A549 (cell line): ENCODE measurements at regions not wholly inside any gene's neighbourhood (a gene's known extent, or its start where the extent isn't known, plus 50 kb on each side); places are given as distances from the start of the nearest gene placed in this dataset.
A peak's percentile ranks its signal among the peaks of the same experiment; 100 is the strongest.
"Not testable (repeated sequence)": the region's sequence is repeated elsewhere in the genome, so short reads cannot be mapped to it uniquely, and the experiment has no call there.

ENCODE experiments used
- ATAC-seq, 2 experiments: fragments of 200-7000 bp in 1 of 2; fragments of >200 bp in 1 of 2; cut with Nextera tagmentation in 1 of 2; cut with Tn5 transposase in 1 of 2; 3 replicates each; pipeline versions ENCODE4 v1.8.0 to v1.9.1; 2018 to 2020; ENCODE audit warnings: mild to moderate bottlenecking in 1 of 2, moderate library complexity in 1 of 2
- CTCF ChIA-PET: fragments of 300-600 bp; sonication (Branson Sonifier 250); formaldehyde crosslinking; extraction: SDS; loops from one replicate; lab custom pipeline; 2021; ENCODE audit warnings: antibody characterized with exemption, inconsistent platforms; lab: Yijun Ruan, JAX
- POLR2A ChIA-PET: fragments of 350-600 bp; formaldehyde crosslinking; extraction: SDS; loops from one replicate; lab custom pipeline; 2021; ENCODE audit warnings: antibody characterized with exemption, inconsistent platforms; lab: Yijun Ruan, JAX
- DNase-seq, 2 experiments: peaks; one replicate each; pipeline versions ENCODE4 v3.0.0 to v3.0.0-alpha.2; 2011 to 2016; ENCODE audit warnings: low read depth in 1 of 2, low spot score in 1 of 2
- FAIRE-seq: peaks from 2 replicates; lab custom pipeline; 2011; peaks lifted over from hg19 to GRCh38; lab: Jason Lieb, UNC
- H3K27ac ChIP-seq, 2 experiments: fragments of >200 bp; sonication (Bioruptor Twin); formaldehyde crosslinking; 3 replicates each; pipeline ENCODE4 v1.5.1; 2016 to 2017
- H3K4me1 ChIP-seq: fragments of >200 bp; sonication (Bioruptor Twin); formaldehyde crosslinking; 3 replicates; pipeline ENCODE4 v1.6.1; 2016
- H3K4me2 ChIP-seq: fragments of >200 bp; sonication (Bioruptor Twin); formaldehyde crosslinking; 3 replicates; pipeline ENCODE4 v1.6.1; 2016
- H3K4me3 ChIP-seq: fragments of >200 bp; sonication (Bioruptor Twin); formaldehyde crosslinking; 3 replicates; pipeline ENCODE4 v1.5.1; 2016
- H3K9me3 ChIP-seq: fragments of >200 bp; sonication (Bioruptor Twin); formaldehyde crosslinking; 3 replicates; pipeline ENCODE4 v1.6.1; 2016
- ATOH8 ChIP-seq: fragments of 250-450 bp; sonication (Bioruptor Pico); IDR thresholded peaks from 2 replicates; pipeline ENCODE4 v1.5.0; 2020; ENCODE audit warnings: low read depth, mild to moderate bottlenecking, moderate library complexity
- CEBPB ChIP-seq, 2 experiments: fragments of >200 bp in 1 of 2; sonication (Bioruptor Twin) in 1 of 2; formaldehyde crosslinking in 1 of 2; IDR thresholded peaks; 2 replicates each; pipeline ENCODE4 v1.6.1; 2012 to 2016
- CHD2 ChIP-seq: fragments of 150-350 bp; IDR thresholded peaks from 2 replicates; pipeline ENCODE4 v1.6.1; 2014; ENCODE audit warnings: low read length; ENCODE audit not compliant: partially characterized antibody
- EHF ChIP-seq: fragments of 250-450 bp; sonication (Bioruptor Pico); IDR thresholded peaks from 2 replicates; pipeline ENCODE4 v1.5.0; 2020; ENCODE audit warnings: mild to moderate bottlenecking
- EP300 ChIP-seq, 2 experiments: fragments of >200 bp; sonication (Bioruptor Twin); formaldehyde crosslinking; IDR thresholded peaks; 2 replicates in 1 of 2; 3 replicates in 1 of 2; pipeline ENCODE4 v1.6.1; 2016 to 2017
- FOSB ChIP-seq: fragments of 250-450 bp; sonication (Bioruptor Pico); IDR thresholded peaks from 2 replicates; pipeline ENCODE4 v1.5.0; 2020; ENCODE audit warnings: mild to moderate bottlenecking, moderate library complexity
- MAFK ChIP-seq: fragments of 450-650 bp; IDR thresholded peaks from 2 replicates; pipeline ENCODE4 v1.6.1; 2014; ENCODE audit not compliant: partially characterized antibody
- MAX ChIP-seq: IDR thresholded peaks from 2 replicates; pipeline ENCODE4 v1.6.1; 2012
- MYC ChIP-seq: IDR thresholded peaks from 2 replicates; pipeline ENCODE4 v1.6.1; 2012; ENCODE audit warnings: mild to moderate bottlenecking, inconsistent platforms, low read length, improper control_type of control experiment, borderline replicate concordance
- PHF8 ChIP-seq: fragments of 200-600 bp; sonication (generic); IDR thresholded peaks from 2 replicates; pipeline ENCODE4 v1.6.1; 2016; ENCODE audit warnings: low read depth, mild to moderate bottlenecking, antibody characterized with exemption, moderate library complexity, borderline replicate concordance
- POLR2AphosphoS2 ChIP-seq: conservative IDR thresholded peaks from 2 replicates; pipeline ENCODE4 v1.6.1; 2012; ENCODE audit warnings: low read length, improper control_type of control experiment, inconsistent platforms
- ZC3H11A ChIP-seq: fragments of 450-650 bp; IDR thresholded peaks from 2 replicates; pipeline ENCODE4 v1.6.1; 2014; ENCODE audit warnings: antibody characterized with exemption, mild to moderate bottlenecking
- WGBS: methylation state at CpG from one replicate; pipeline ENCODE4 v1.1.6; 2017; ENCODE audit errors: missing lambda C conversion rate; 5-methylcytosine and 5-hydroxymethylcytosine counted together
- TF ChIP-seq, protein P1 (sequence below): fragments of 250-450 bp; sonication (Bioruptor Pico); IDR thresholded peaks from 2 replicates; pipeline ENCODE4 v1.5.0; 2021; ENCODE audit warnings: mild to moderate bottlenecking, moderate library complexity, borderline replicate concordance
- TF ChIP-seq, protein P2 (sequence below): fragments of >200 bp; sonication (Bioruptor Twin); formaldehyde crosslinking; IDR thresholded peaks from 3 replicates; pipeline ENCODE4 v1.5.1; 2016

GRCh38 chr9:89687848-89688247 is 83.0 kb downstream of the GADD45G start:
- POLR2A ChIA-PET: no interaction called here
- H3K9me3 ChIP-seq: no peaks in the 10 kb centered on the region
- ATAC-seq: no peak

DNA sequence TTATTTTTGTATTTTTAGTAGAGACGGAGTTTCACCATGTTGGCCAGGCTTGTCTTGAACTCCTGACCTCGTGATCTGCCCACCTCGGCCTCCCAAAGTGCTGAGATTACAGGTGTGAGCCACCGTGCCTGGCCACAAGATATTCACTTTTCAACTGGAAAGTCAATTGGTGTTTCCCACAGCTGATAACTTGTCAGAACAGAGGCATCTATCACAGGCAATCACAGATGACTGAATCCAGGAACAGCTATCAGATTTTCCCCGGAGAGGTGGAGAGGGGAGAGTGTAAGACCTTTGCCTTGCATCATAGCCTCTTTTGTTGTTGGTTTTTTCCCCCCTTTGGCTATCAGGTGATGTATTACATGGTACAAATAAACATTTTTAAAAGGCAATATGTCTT is 84.5 kb downstream of the GADD45G start:
- H3K4me2 ChIP-seq, POLR2A ChIA-PET, H3K4me1 ChIP-seq, H3K27ac ChIP-seq, H3K4me3 ChIP-seq, DNase-seq, H3K9me3 ChIP-seq, ATAC-seq, FAIRE-seq: not testable (repeated sequence)
- CTCF ChIA-PET: interaction anchor here (1.0 kb wide), 2 partner anchors 10 to 14 kb away, joined by 4 to 5 read pairs; no protein-coding TSS in a partner anchor
- WGBS: 37% methylated on average over 5 of the region's 5 CpGs

More at GRCh38 chr9:89687848-89688247, 83.0 kb downstream of the GADD45G start:
- DNase-seq (no peak), FAIRE-seq (no peak)
- no peak overlapping the region for H3K4me2 ChIP-seq
- no peak for TF ChIP-seq CHD2
- TF ChIP-seq CEBPB (IDR thresholded peaks at IDR 0.05): no peak
- no peak for TF ChIP-seq ZC3H11A
- TF ChIP-seq MAX: no peak
- no peak for TF ChIP-seq FOSB (CRISPR knock-in tag)
- TF ChIP-seq, protein P1, sequence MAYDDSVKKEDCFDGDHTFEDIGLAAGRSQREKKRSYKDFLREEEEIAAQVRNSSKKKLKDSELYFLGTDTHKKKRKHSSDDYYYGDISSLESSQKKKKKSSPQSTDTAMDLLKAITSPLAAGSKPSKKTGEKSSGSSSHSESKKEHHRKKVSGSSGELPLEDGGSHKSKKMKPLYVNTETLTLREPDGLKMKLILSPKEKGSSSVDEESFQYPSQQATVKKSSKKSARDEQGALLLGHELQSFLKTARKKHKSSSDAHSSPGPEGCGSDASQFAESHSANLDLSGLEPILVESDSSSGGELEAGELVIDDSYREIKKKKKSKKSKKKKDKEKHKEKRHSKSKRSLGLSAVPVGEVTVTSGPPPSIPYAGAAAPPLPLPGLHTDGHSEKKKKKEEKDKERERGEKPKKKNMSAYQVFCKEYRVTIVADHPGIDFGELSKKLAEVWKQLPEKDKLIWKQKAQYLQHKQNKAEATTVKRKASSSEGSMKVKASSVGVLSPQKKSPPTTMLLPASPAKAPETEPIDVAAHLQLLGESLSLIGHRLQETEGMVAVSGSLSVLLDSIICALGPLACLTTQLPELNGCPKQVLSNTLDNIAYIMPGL (CRISPR knock-in tag): no peak
- TF ChIP-seq EP300 (IDR thresholded peaks at IDR 0.05): no peak
- TF ChIP-seq POLR2AphosphoS2: no peak
- TF ChIP-seq, protein P2, sequence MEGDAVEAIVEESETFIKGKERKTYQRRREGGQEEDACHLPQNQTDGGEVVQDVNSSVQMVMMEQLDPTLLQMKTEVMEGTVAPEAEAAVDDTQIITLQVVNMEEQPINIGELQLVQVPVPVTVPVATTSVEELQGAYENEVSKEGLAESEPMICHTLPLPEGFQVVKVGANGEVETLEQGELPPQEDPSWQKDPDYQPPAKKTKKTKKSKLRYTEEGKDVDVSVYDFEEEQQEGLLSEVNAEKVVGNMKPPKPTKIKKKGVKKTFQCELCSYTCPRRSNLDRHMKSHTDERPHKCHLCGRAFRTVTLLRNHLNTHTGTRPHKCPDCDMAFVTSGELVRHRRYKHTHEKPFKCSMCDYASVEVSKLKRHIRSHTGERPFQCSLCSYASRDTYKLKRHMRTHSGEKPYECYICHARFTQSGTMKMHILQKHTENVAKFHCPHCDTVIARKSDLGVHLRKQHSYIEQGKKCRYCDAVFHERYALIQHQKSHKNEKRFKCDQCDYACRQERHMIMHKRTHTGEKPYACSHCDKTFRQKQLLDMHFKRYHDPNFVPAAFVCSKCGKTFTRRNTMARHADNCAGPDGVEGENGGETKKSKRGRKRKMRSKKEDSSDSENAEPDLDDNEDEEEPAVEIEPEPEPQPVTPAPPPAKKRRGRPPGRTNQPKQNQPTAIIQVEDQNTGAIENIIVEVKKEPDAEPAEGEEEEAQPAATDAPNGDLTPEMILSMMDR: no peak
- no peak for TF ChIP-seq EHF (CRISPR knock-in tag)
- TF ChIP-seq ATOH8 (CRISPR knock-in tag): no peak
- no peak for TF ChIP-seq PHF8
- no peak for TF ChIP-seq MYC
- CTCF ChIA-PET: interaction anchor here (1.3 kb wide), 1 partner anchor 90 kb away, joined by 3 read pairs; no protein-coding TSS in a partner anchor
- 67% methylated on average over 6 of the region's 6 CpGs for WGBS
- peaks cover 4% of the 10 kb centered on the region; the same call in 1 of the 3 replicates for H3K4me1 ChIP-seq
- no peak overlapping the region for H3K27ac ChIP-seq
- no peak overlapping the region for H3K4me3 ChIP-seq

GRCh38 chr9:89690334-89690912 is 85.6 kb downstream of the GADD45G start:
- no peak for ATAC-seq

More at GRCh38 chr9:89690334-89690912, 85.6 kb downstream of the GADD45G start:
- FAIRE-seq (no peak), DNase-seq (no peak)
- Histone ChIP-seq H3K4me1 (peaks cover 4% of the 10 kb centered on the region; the same call in 1 of the 3 replicates), H3K4me3 (no peak overlapping the region), H3K9me3 (no peaks in the 10 kb centered on the region), H3K4me2 (no peak overlapping the region), H3K27ac (no peak overlapping the region)
- ChIA-PET CTCF (interaction anchor here (0.7 to 1.1 kb wide), 2 partner anchors 8 to 411 kb away, joined by 3 read pairs; no protein-coding TSS in a partner anchor), POLR2A (no interaction called here)
- TF ChIP-seq CEBPB (IDR thresholded peaks at IDR 0.05): no peak
- peak; percentile 39 for TF ChIP-seq MAFK
- WGBS: 45% methylated on average over 3 of the region's 3 CpGs
